ENCODE measurements at regions not wholly inside any gene's neighbourhood (a gene's known extent, or its start where the extent isn't known, plus 50 kb on each side); places are given as distances from the start of the nearest gene placed in this dataset.

- Mint-ChIP-seq H3K4me1 (ENCODE audit: low read depth) (no peaks in the 10 kb centered on the region), H3K36me3 (ENCODE audit: low read depth) (no peaks in the 10 kb centered on the region), H3K9me3 (peaks cover 13% of the 10 kb centered on the region), H3K4me3 (ENCODE audit: low read depth) (no peak overlapping the region), H3K27me3 (ENCODE audit: low read depth) (no peaks in the 10 kb centered on the region), H3K27ac (no peak overlapping the region)
- intact Hi-C loops (cut with micrococcal nuclease), result no loop called here
- DNase-seq (ENCODE audit: low spot score), result no peak
These were observed 1281.2 kb upstream of the ADGRB3 start for GRCh38 chr6:67353861-67354260.

GRCh38 chr6:67352717-67353116, 1282.4 kb upstream of the ADGRB3 start:
- no peak for DNase-seq (ENCODE audit: low spot score)
- H3K4me1 Mint-ChIP-seq (ENCODE audit: low read depth), result no peaks in the 10 kb centered on the region
- intact Hi-C loops (cut with micrococcal nuclease), result no loop called here
- peaks cover 13% of the 10 kb centered on the region for H3K9me3 Mint-ChIP-seq
- no peaks in the 10 kb centered on the region for H3K36me3 Mint-ChIP-seq (ENCODE audit: low read depth)
- H3K27me3 Mint-ChIP-seq (ENCODE audit: low read depth), result no peaks in the 10 kb centered on the region
- no peak overlapping the region for H3K27ac Mint-ChIP-seq
- no peak overlapping the region for H3K4me3 Mint-ChIP-seq (ENCODE audit: low read depth)

GRCh38 chr6:67350729-67351128, 1284.4 kb upstream of the ADGRB3 start:
- no peaks in the 10 kb centered on the region for H3K27me3 Mint-ChIP-seq (ENCODE audit: low read depth)
- no peak overlapping the region for H3K4me3 Mint-ChIP-seq (ENCODE audit: low read depth)
- intact Hi-C loops (cut with micrococcal nuclease), result no loop called here
- H3K4me1 Mint-ChIP-seq (ENCODE audit: low read depth), result no peaks in the 10 kb centered on the region
- H3K36me3 Mint-ChIP-seq (ENCODE audit: low read depth), result no peaks in the 10 kb centered on the region
- DNase-seq (ENCODE audit: low spot score), result no peak
- peaks cover 25% of the 10 kb centered on the region for H3K9me3 Mint-ChIP-seq
- no peak overlapping the region for H3K27ac Mint-ChIP-seq

DNA sequence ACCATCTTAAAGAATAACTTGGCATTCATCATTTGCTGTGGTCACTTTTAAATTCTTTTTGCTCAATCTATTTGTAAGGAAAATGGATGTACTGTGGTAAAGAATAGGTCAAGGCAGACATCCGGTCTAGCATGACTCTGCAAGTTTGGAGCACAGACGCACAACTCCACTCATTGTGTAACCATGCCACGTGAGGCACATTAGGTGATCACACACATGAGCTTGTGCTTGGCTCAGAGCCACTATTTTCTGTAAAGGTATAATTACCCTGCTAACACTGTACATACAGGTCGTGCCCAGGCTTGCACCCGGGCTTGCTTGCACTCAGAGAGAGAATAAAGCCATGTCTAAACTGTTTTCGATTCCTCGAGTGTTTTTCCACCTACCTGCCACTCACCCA, 1289.1 kb upstream of the ADGRB3 start:
- Mint-ChIP-seq H3K9me3 (peaks cover 26% of the 10 kb centered on the region), H3K4me1 (ENCODE audit: low read depth) (no peaks in the 10 kb centered on the region), H3K27ac (no peak overlapping the region), H3K36me3 (ENCODE audit: low read depth) (no peaks in the 10 kb centered on the region), H3K27me3 (ENCODE audit: low read depth) (no peaks in the 10 kb centered on the region), H3K4me3 (ENCODE audit: low read depth) (no peak overlapping the region)
- no peak for DNase-seq (ENCODE audit: low spot score)
- intact Hi-C loops (cut with micrococcal nuclease), result no loop called here

DNA sequence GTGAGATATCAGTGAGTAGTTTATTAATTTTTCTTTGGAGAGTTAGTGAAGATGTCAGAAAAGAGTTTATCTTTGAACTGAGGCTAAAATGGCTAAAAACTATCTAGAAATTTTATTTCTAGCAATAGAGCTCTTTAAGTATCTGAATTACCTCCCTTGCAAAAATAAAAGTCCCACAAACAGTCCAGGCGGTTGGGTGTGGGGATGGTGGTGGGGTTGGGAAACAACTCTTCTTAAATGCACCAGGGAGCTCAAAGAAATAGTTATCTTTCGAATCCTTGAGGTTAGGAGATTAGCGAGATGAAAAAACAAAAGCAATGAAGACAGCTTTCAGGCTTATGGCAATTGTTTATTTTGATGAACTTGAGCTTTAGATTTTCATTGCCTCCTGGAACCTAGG, 1299.1 kb upstream of the ADGRB3 start:
- Mint-ChIP-seq H3K9me3 (peaks cover 16% of the 10 kb centered on the region), H3K4me1 (ENCODE audit: low read depth) (no peaks in the 10 kb centered on the region), H3K36me3 (ENCODE audit: low read depth) (no peaks in the 10 kb centered on the region), H3K4me3 (ENCODE audit: low read depth) (no peak overlapping the region), H3K27me3 (ENCODE audit: low read depth) (no peaks in the 10 kb centered on the region), H3K27ac (no peak overlapping the region)
- DNase-seq (ENCODE audit: low spot score), result no peak
- intact Hi-C loops (cut with micrococcal nuclease), result no loop called here

- no peaks in the 10 kb centered on the region for H3K36me3 Mint-ChIP-seq (ENCODE audit: low read depth)
- no peaks in the 10 kb centered on the region for H3K27me3 Mint-ChIP-seq (ENCODE audit: low read depth)
- no peak overlapping the region for H3K27ac Mint-ChIP-seq
- no peaks in the 10 kb centered on the region for H3K4me1 Mint-ChIP-seq (ENCODE audit: low read depth)
- no peak for DNase-seq (ENCODE audit: low spot score)
- peaks cover 15% of the 10 kb centered on the region for H3K9me3 Mint-ChIP-seq
- intact Hi-C loops (cut with micrococcal nuclease), result no loop called here
- H3K4me3 Mint-ChIP-seq (ENCODE audit: low read depth), result no peak overlapping the region
These were observed 1303.8 kb upstream of the ADGRB3 start for GRCh38 chr6:67331304-67331703.

DNA sequence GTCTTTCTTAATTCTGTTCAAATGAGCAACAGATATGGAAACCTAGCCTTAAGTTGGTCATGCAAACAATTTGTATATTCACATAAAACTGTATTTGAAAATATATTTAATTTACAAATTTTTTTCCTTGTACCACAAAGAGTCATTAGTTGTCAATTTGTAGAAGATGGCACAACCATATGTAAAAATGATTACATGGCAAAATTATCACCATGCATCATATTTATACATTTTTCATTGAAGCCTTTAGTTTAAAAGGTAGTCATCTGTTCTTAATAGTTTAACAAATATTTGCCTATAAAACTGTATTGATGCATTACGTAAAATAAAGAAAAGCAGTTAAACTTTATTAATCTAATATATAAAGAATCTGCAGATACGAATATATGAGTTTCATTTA, 1306.8 kb upstream of the ADGRB3 start:
- H3K27ac Mint-ChIP-seq, result no peak overlapping the region
- intact Hi-C loops (cut with micrococcal nuclease), result no loop called here
- no peaks in the 10 kb centered on the region for H3K36me3 Mint-ChIP-seq (ENCODE audit: low read depth)
- H3K27me3 Mint-ChIP-seq (ENCODE audit: low read depth), result no peaks in the 10 kb centered on the region
- H3K4me3 Mint-ChIP-seq (ENCODE audit: low read depth), result no peak overlapping the region
- no peaks in the 10 kb centered on the region for H3K4me1 Mint-ChIP-seq (ENCODE audit: low read depth)
- H3K9me3 Mint-ChIP-seq, result peaks cover 19% of the 10 kb centered on the region
- DNase-seq (ENCODE audit: low spot score), result no peak

GRCh38 chr6:67300430-67301040, 1334.5 kb upstream of the ADGRB3 start:
- no peak overlapping the region for H3K27ac Mint-ChIP-seq
- no peak for DNase-seq (ENCODE audit: low spot score)
- no peaks in the 10 kb centered on the region for H3K27me3 Mint-ChIP-seq (ENCODE audit: low read depth)
- H3K4me3 Mint-ChIP-seq (ENCODE audit: low read depth), result no peak overlapping the region
- H3K4me1 Mint-ChIP-seq (ENCODE audit: low read depth), result no peaks in the 10 kb centered on the region
- intact Hi-C loops (cut with micrococcal nuclease), result no loop called here
- H3K9me3 Mint-ChIP-seq, result peaks cover 20% of the 10 kb centered on the region
- H3K36me3 Mint-ChIP-seq (ENCODE audit: low read depth), result no peaks in the 10 kb centered on the region

DNA sequence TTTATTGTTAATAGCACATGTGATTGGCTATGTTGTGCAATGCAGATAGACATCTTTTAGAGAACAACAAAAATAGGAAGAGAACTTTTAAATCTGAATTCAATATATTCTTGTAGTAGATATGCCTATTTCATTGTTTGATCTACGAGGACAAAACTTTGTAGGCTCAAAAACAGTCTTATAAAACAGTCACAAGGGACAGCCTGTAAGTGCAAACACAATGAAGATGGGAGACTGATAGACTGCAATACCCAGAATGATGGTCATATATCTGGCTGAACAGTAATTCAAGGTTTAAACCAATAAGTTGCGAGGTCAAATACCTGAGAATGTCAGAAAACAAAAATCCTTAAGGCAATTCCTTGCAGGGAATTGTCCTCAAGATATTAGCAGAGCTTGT, 1342.9 kb upstream of the ADGRB3 start:
- H3K27ac Mint-ChIP-seq, result no peak overlapping the region
- intact Hi-C loops (cut with micrococcal nuclease), result no loop called here
- peaks cover 18% of the 10 kb centered on the region for H3K9me3 Mint-ChIP-seq
- no peaks in the 10 kb centered on the region for H3K4me1 Mint-ChIP-seq (ENCODE audit: low read depth)
- no peak for DNase-seq (ENCODE audit: low spot score)
- H3K36me3 Mint-ChIP-seq (ENCODE audit: low read depth), result no peaks in the 10 kb centered on the region
- no peaks in the 10 kb centered on the region for H3K27me3 Mint-ChIP-seq (ENCODE audit: low read depth)
- H3K4me3 Mint-ChIP-seq (ENCODE audit: low read depth), result no peak overlapping the region

- no peaks in the 10 kb centered on the region for H3K4me1 Mint-ChIP-seq (ENCODE audit: low read depth)
These were observed 1347.5 kb upstream of the ADGRB3 start for GRCh38 chr6:67287566-67287965.

GRCh38 chr6:67285770-67286495, 1349.1 kb upstream of the ADGRB3 start:
- H3K4me3 Mint-ChIP-seq (ENCODE audit: low read depth), result no peak overlapping the region
- no peaks in the 10 kb centered on the region for H3K36me3 Mint-ChIP-seq (ENCODE audit: low read depth)
- no peaks in the 10 kb centered on the region for H3K27me3 Mint-ChIP-seq (ENCODE audit: low read depth)
- no peaks in the 10 kb centered on the region for H3K4me1 Mint-ChIP-seq (ENCODE audit: low read depth)
- no peak overlapping the region for H3K27ac Mint-ChIP-seq
- no peak for DNase-seq (ENCODE audit: low spot score)
- H3K9me3 Mint-ChIP-seq, result peaks cover 20% of the 10 kb centered on the region
- intact Hi-C loops (cut with micrococcal nuclease), result no loop called here

More at GRCh38 chr6:67287566-67287965, 1347.5 kb upstream of the ADGRB3 start:
- no peak overlapping the region for H3K4me3 Mint-ChIP-seq (ENCODE audit: low read depth)
- H3K36me3 Mint-ChIP-seq (ENCODE audit: low read depth), result no peaks in the 10 kb centered on the region
- H3K27ac Mint-ChIP-seq, result no peak overlapping the region
- H3K9me3 Mint-ChIP-seq, result peaks cover 20% of the 10 kb centered on the region
- DNase-seq (ENCODE audit: low spot score), result no peak
- no peaks in the 10 kb centered on the region for H3K27me3 Mint-ChIP-seq (ENCODE audit: low read depth)
- intact Hi-C loops (cut with micrococcal nuclease), result no loop called here

GRCh38 chr6:67277312-67277711, 1357.8 kb upstream of the ADGRB3 start:
- H3K9me3 Mint-ChIP-seq, result peaks cover 6% of the 10 kb centered on the region
- no peak for DNase-seq (ENCODE audit: low spot score)
- no peaks in the 10 kb centered on the region for H3K27me3 Mint-ChIP-seq (ENCODE audit: low read depth)
- no peaks in the 10 kb centered on the region for H3K36me3 Mint-ChIP-seq (ENCODE audit: low read depth)
- no peaks in the 10 kb centered on the region for H3K4me1 Mint-ChIP-seq (ENCODE audit: low read depth)
- no peak overlapping the region for H3K4me3 Mint-ChIP-seq (ENCODE audit: low read depth)
- intact Hi-C loops (cut with micrococcal nuclease), result no loop called here
- H3K27ac Mint-ChIP-seq, result no peak overlapping the region

GRCh38 chr6:67265996-67266921, 1368.8 kb upstream of the ADGRB3 start:
- intact Hi-C loops (cut with micrococcal nuclease), result no loop called here
- Mint-ChIP-seq H3K27me3 (ENCODE audit: low read depth) (no peaks in the 10 kb centered on the region), H3K9me3 (peaks cover 28% of the 10 kb centered on the region), H3K4me1 (ENCODE audit: low read depth) (no peaks in the 10 kb centered on the region), H3K4me3 (ENCODE audit: low read depth) (no peak overlapping the region), H3K36me3 (ENCODE audit: low read depth) (no peaks in the 10 kb centered on the region), H3K27ac (no peak overlapping the region)
- no peak for DNase-seq (ENCODE audit: low spot score)
